ENCODE measurements at regions not wholly inside any gene's neighbourhood (a gene's known extent, or its start where the extent isn't known, plus 50 kb on each side); places are given as distances from the start of the nearest gene placed in this dataset.

DNA sequence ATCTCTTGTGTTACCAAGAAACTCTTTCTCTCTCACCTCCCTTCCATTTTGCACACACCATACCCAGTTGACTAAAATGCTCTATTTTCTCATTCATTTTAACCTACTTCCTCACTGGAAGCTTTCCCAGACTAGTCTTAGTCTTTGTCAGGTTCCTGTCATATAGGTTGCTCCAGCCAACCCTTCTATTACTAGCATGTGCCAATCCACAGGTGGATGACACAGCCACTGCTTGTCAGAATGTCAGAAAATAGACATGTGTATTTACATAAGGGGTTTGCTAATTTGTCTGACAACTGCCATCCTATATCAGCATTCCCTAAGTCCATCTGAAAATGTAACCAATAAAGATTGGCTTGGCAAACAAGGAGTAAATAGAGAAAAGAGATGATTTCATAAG lies 239.2 kb upstream of the SMIM31 start:
- H3K4me1 ChIP-seq (ENCODE audit: control insufficient read depth in 2 of 2, insufficient read depth in 2 of 2, low read length in 2 of 2): no peaks in the 10 kb centered on the region
- H3K27me3 ChIP-seq (ENCODE audit: control insufficient read depth in 2 of 2, insufficient read depth in 1 of 2, low read length in 1 of 2): no peaks in the 10 kb centered on the region
- H3K9me3 ChIP-seq (ENCODE audit: control insufficient read depth in 2 of 2, insufficient read depth in 1 of 2, low read length in 1 of 2): no peaks in the 10 kb centered on the region
- no peaks in the 10 kb centered on the region for H3K36me3 ChIP-seq (ENCODE audit: control insufficient read depth in 2 of 2, insufficient read depth in 2 of 2, low read length in 1 of 2)
- no peak overlapping the region for H3K4me3 ChIP-seq (ENCODE audit: low read length in 2 of 2)
- no peak for DNase-seq (ENCODE audit: low read depth in 6 of 9, low spot score in 9 of 9)
- H3K27ac ChIP-seq (ENCODE audit: low read depth in 1 of 2, low read length in 1 of 2): no peak overlapping the region

DNA sequence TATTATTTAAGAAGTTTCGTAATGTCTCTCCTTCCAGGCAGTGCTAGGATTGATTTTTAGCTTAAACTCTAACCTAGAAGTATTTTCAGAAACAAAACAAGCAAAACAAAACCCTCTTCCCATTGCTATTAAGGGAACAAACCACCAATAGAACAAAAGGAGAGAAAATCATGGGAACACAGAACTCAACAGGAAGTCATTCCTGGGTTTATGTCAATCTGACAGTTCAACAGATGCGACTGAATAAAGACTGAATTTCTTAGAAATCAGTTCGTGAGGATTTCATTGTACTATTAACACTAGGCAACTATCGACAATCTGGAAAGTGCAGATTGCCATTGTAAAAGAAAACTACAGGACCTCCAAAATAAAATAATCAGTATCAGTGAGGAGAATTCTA lies 229.1 kb upstream of the SMIM31 start:
- Histone ChIP-seq H3K4me1 (ENCODE audit: control insufficient read depth in 2 of 2, insufficient read depth in 2 of 2, low read length in 2 of 2) (no peaks in the 10 kb centered on the region), H3K27me3 (ENCODE audit: control insufficient read depth in 2 of 2, insufficient read depth in 1 of 2, low read length in 1 of 2) (no peaks in the 10 kb centered on the region), H3K4me3 (ENCODE audit: low read length in 2 of 2) (no peak overlapping the region), H3K27ac (ENCODE audit: low read depth in 1 of 2, low read length in 1 of 2) (no peak overlapping the region), H3K9me3 (ENCODE audit: control insufficient read depth in 2 of 2, insufficient read depth in 1 of 2, low read length in 1 of 2) (peaks cover 0 to 15% of the 10 kb centered on the region in 2 donors), H3K36me3 (ENCODE audit: control insufficient read depth in 2 of 2, insufficient read depth in 2 of 2, low read length in 1 of 2) (no peaks in the 10 kb centered on the region)
- WGBS: 66% methylated on average over 4 of the region's 4 CpGs
- DNase-seq (ENCODE audit: low read depth in 6 of 9, low spot score in 9 of 9): no peak

- Histone ChIP-seq H3K27me3 (ENCODE audit: control insufficient read depth in 2 of 2, insufficient read depth in 1 of 2, low read length in 1 of 2) (no peaks in the 10 kb centered on the region), H3K27ac (ENCODE audit: low read depth in 1 of 2, low read length in 1 of 2) (no peak overlapping the region), H3K9me3 (ENCODE audit: control insufficient read depth in 2 of 2, insufficient read depth in 1 of 2, low read length in 1 of 2) (peaks cover 0 to 2% of the 10 kb centered on the region in 2 donors), H3K4me3 (ENCODE audit: low read length in 2 of 2) (no peak overlapping the region), H3K4me1 (ENCODE audit: control insufficient read depth in 2 of 2, insufficient read depth in 2 of 2, low read length in 2 of 2) (no peaks in the 10 kb centered on the region), H3K36me3 (ENCODE audit: control insufficient read depth in 2 of 2, insufficient read depth in 2 of 2, low read length in 1 of 2) (no peaks in the 10 kb centered on the region)
- DNase-seq (ENCODE audit: low read depth in 6 of 9, low spot score in 9 of 9): no peak
- WGBS: 74% methylated on average over 4 of the region's 4 CpGs
Observed at GRCh38 chr4:164526933-164527583, 226.9 kb upstream of the SMIM31 start.

DNA sequence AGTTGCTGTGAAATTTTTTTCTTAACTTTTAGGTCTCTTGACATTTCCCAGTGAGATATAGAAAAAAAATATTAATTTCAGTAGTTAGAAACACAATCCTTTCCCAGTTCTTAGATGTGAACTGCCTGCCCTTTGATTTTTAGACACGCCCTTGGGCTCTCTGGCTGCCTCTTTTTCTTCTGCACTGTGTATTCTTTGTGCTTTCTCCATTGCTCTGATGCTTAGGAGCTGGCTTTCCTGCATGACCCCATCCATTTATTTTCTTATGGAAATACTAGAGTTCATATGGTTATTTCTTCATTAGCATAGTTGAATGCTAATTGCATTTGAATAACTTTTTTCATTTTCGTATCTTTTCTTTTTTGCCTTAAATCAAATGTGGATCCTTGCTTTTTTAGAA lies 224.9 kb upstream of the SMIM31 start:
- H3K27me3 ChIP-seq (ENCODE audit: control insufficient read depth in 2 of 2, insufficient read depth in 1 of 2, low read length in 1 of 2): no peaks in the 10 kb centered on the region
- no peak for DNase-seq (ENCODE audit: low read depth in 6 of 9, low spot score in 9 of 9)
- H3K36me3 ChIP-seq (ENCODE audit: control insufficient read depth in 2 of 2, insufficient read depth in 2 of 2, low read length in 1 of 2): no peaks in the 10 kb centered on the region
- WGBS: 86% methylated on average over 2 of the region's 2 CpGs
- no peak overlapping the region for H3K27ac ChIP-seq (ENCODE audit: low read depth in 1 of 2, low read length in 1 of 2)
- no peaks in the 10 kb centered on the region for H3K4me1 ChIP-seq (ENCODE audit: control insufficient read depth in 2 of 2, insufficient read depth in 2 of 2, low read length in 2 of 2)
- H3K4me3 ChIP-seq (ENCODE audit: low read length in 2 of 2): no peak overlapping the region
- H3K9me3 ChIP-seq (ENCODE audit: control insufficient read depth in 2 of 2, insufficient read depth in 1 of 2, low read length in 1 of 2): no peaks in the 10 kb centered on the region

- Histone ChIP-seq H3K9me3 (ENCODE audit: control insufficient read depth in 2 of 2, insufficient read depth in 1 of 2, low read length in 1 of 2) (no peaks in the 10 kb centered on the region), H3K27me3 (ENCODE audit: control insufficient read depth in 2 of 2, insufficient read depth in 1 of 2, low read length in 1 of 2) (no peaks in the 10 kb centered on the region), H3K27ac (ENCODE audit: low read depth in 1 of 2, low read length in 1 of 2) (no peak overlapping the region), H3K4me1 (ENCODE audit: control insufficient read depth in 2 of 2, insufficient read depth in 2 of 2, low read length in 2 of 2) (no peaks in the 10 kb centered on the region), H3K4me3 (ENCODE audit: low read length in 2 of 2) (no peak overlapping the region), H3K36me3 (ENCODE audit: control insufficient read depth in 2 of 2, insufficient read depth in 2 of 2, low read length in 1 of 2) (no peaks in the 10 kb centered on the region)
- 97% methylated on average over 5 of the region's 5 CpGs for WGBS
- no peak for DNase-seq (ENCODE audit: low read depth in 6 of 9, low spot score in 9 of 9)
Observed at GRCh38 chr4:164529486-164529885, 224.4 kb upstream of the SMIM31 start.

- no peak overlapping the region for H3K27ac ChIP-seq (ENCODE audit: low read depth in 1 of 2, low read length in 1 of 2)
- H3K36me3 ChIP-seq (ENCODE audit: control insufficient read depth in 2 of 2, insufficient read depth in 2 of 2, low read length in 1 of 2): no peaks in the 10 kb centered on the region
- H3K4me3 ChIP-seq (ENCODE audit: low read length in 2 of 2): no peak overlapping the region
- 88% methylated on average over 4 of the region's 4 CpGs for WGBS
- no peaks in the 10 kb centered on the region for H3K4me1 ChIP-seq (ENCODE audit: control insufficient read depth in 2 of 2, insufficient read depth in 2 of 2, low read length in 2 of 2)
- H3K9me3 ChIP-seq (ENCODE audit: control insufficient read depth in 2 of 2, insufficient read depth in 1 of 2, low read length in 1 of 2): no peaks in the 10 kb centered on the region
- no peaks in the 10 kb centered on the region for H3K27me3 ChIP-seq (ENCODE audit: control insufficient read depth in 2 of 2, insufficient read depth in 1 of 2, low read length in 1 of 2)
- no peak for DNase-seq (ENCODE audit: low read depth in 6 of 9, low spot score in 9 of 9)
Observed at GRCh38 chr4:164531336-164531735, 222.6 kb upstream of the SMIM31 start.

DNA sequence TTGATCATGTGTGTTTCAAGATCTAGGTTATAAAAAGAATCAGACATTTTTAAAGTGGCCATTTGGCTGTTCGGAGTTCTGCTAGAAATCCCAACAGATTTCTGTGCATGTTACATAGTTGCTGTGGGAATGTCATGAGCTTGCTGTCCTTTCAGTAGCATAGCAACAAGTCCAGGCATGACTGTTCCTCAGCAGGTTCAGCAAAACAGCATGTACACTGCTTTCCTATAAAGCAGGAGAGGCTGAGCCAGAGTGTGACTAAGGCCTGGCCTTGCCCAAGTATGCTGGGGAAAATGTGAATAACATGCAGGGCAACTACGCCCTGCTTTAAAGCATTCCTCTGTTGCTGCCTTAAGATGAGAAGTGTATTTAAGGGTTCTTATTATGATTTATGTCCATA lies 217.1 kb upstream of the SMIM31 start:
- Histone ChIP-seq H3K27ac (ENCODE audit: low read depth in 1 of 2, low read length in 1 of 2) (no peak overlapping the region), H3K36me3 (ENCODE audit: control insufficient read depth in 2 of 2, insufficient read depth in 2 of 2, low read length in 1 of 2) (no peaks in the 10 kb centered on the region), H3K4me1 (ENCODE audit: control insufficient read depth in 2 of 2, insufficient read depth in 2 of 2, low read length in 2 of 2) (no peaks in the 10 kb centered on the region), H3K4me3 (ENCODE audit: low read length in 2 of 2) (no peak overlapping the region), H3K9me3 (ENCODE audit: control insufficient read depth in 2 of 2, insufficient read depth in 1 of 2, low read length in 1 of 2) (peaks cover 0 to 13% of the 10 kb centered on the region in 2 donors), H3K27me3 (ENCODE audit: control insufficient read depth in 2 of 2, insufficient read depth in 1 of 2, low read length in 1 of 2) (no peaks in the 10 kb centered on the region)
- peak in 2 of 9 donors; percentile 1 for DNase-seq (ENCODE audit: low read depth in 6 of 9, low spot score in 9 of 9)
- WGBS: 89% methylated on average over 2 of the region's 2 CpGs

- H3K9me3 ChIP-seq (ENCODE audit: control insufficient read depth in 2 of 2, insufficient read depth in 1 of 2, low read length in 1 of 2): peaks cover 0 to 13% of the 10 kb centered on the region in 2 donors
- no peak overlapping the region for H3K27ac ChIP-seq (ENCODE audit: low read depth in 1 of 2, low read length in 1 of 2)
- WGBS: 87% methylated on average over 4 of the region's 4 CpGs
Observed at GRCh38 chr4:164538097-164538496, 215.8 kb upstream of the SMIM31 start.

GRCh38 chr4:164540987-164541386 lies 212.9 kb upstream of the SMIM31 start:
- H3K36me3 ChIP-seq (ENCODE audit: control insufficient read depth in 2 of 2, insufficient read depth in 2 of 2, low read length in 1 of 2): no peaks in the 10 kb centered on the region
- H3K27me3 ChIP-seq (ENCODE audit: control insufficient read depth in 2 of 2, insufficient read depth in 1 of 2, low read length in 1 of 2): no peaks in the 10 kb centered on the region
- H3K4me3 ChIP-seq (ENCODE audit: low read length in 2 of 2): no peak overlapping the region
- H3K27ac ChIP-seq (ENCODE audit: low read depth in 1 of 2, low read length in 1 of 2): no peak overlapping the region
- WGBS: 93% methylated on average over 2 of the region's 2 CpGs
- H3K4me1 ChIP-seq (ENCODE audit: control insufficient read depth in 2 of 2, insufficient read depth in 2 of 2, low read length in 2 of 2): no peaks in the 10 kb centered on the region
- peaks cover 0 to 13% of the 10 kb centered on the region in 2 donors for H3K9me3 ChIP-seq (ENCODE audit: control insufficient read depth in 2 of 2, insufficient read depth in 1 of 2, low read length in 1 of 2)
- DNase-seq (ENCODE audit: low read depth in 6 of 9, low spot score in 9 of 9): no peak

More at GRCh38 chr4:164538097-164538496, 215.8 kb upstream of the SMIM31 start:
- Histone ChIP-seq H3K4me3 (ENCODE audit: low read length in 2 of 2) (no peak overlapping the region), H3K4me1 (ENCODE audit: control insufficient read depth in 2 of 2, insufficient read depth in 2 of 2, low read length in 2 of 2) (no peaks in the 10 kb centered on the region), H3K27me3 (ENCODE audit: control insufficient read depth in 2 of 2, insufficient read depth in 1 of 2, low read length in 1 of 2) (no peaks in the 10 kb centered on the region), H3K36me3 (ENCODE audit: control insufficient read depth in 2 of 2, insufficient read depth in 2 of 2, low read length in 1 of 2) (no peaks in the 10 kb centered on the region)
- DNase-seq (ENCODE audit: low read depth in 6 of 9, low spot score in 9 of 9): no peak

Data from thymus (tissue), 11 donors.